Brain microvascular endothelial cell (primary cell): ENCODE measurements at regions not wholly inside any gene's neighbourhood (a gene's known extent, or its start where the extent isn't known, plus 50 kb on each side); places are given as distances from the start of the nearest gene placed in this dataset.

Source experiments
- DNase-seq: peaks from one replicate; pipeline ENCODE4 v3.0.0-alpha.2; 2020
- H3K27ac ChIP-seq: fragments of 250-450 bp; sonication (Bioruptor Pico); 2 replicates; pipeline ENCODE4 v1.5.1; 2020; ENCODE audit warnings: mild to moderate bottlenecking, moderate library complexity
- H3K27me3 ChIP-seq: fragments of 250-450 bp; sonication (Bioruptor Pico); replicated peaks from 2 replicates; pipeline ENCODE4 v1.5.1; 2020; ENCODE audit warnings: mild to moderate bottlenecking
- H3K36me3 ChIP-seq: fragments of 250-450 bp; sonication (Bioruptor Pico); replicated peaks from 2 replicates; pipeline ENCODE4 v1.5.1; 2020; ENCODE audit warnings: mild to moderate bottlenecking
- H3K4me3 ChIP-seq: 2 replicates; pipeline ENCODE4 v1.5.1; 2011; ENCODE audit warnings: low read depth, mild to moderate bottlenecking, control low read depth, low read length, moderate library complexity
- in situ Hi-C: cut with HindIII; loops from 2 replicates; pipeline ENCODE4 v1.10.0; 2017; ENCODE audit warnings: low sequenced_read_pairs, low pct_ligation_motif_present
- TF ChIP-seq, protein P1 (sequence below): IDR thresholded peaks from 2 replicates; pipeline ENCODE4 v1.5.1; 2011; ENCODE audit warnings: low read depth, mild to moderate bottlenecking, moderate library complexity, low read length, control low read depth, inconsistent platforms; ENCODE audit errors: missing control alignments

DNA sequence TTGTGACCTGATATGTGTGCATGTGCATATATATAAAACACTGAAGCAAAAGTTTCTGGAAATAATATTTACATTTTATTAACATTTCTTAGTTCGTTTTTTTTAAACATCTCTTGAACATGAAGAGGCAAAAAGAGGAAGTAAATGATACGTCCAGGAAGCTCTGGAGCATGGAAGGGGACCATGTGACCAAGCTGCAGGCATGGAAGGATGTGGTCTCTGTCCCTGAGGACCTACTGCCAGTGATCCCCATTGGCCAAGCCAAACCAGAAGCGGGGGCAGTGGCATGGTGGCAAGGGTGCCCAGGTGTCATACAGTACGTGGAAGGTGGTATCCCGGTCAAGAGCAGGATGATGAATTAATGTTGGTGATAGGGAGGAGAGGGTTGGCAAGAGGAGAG is 268.3 kb upstream of the PROX1 start:
- Histone ChIP-seq H3K27ac (no peak overlapping the region), H3K4me3 (no peak overlapping the region), H3K36me3 (no peaks in the 10 kb centered on the region), H3K27me3 (no peaks in the 10 kb centered on the region)
- in situ Hi-C loops: no loop called here
- TF ChIP-seq, protein P1, sequence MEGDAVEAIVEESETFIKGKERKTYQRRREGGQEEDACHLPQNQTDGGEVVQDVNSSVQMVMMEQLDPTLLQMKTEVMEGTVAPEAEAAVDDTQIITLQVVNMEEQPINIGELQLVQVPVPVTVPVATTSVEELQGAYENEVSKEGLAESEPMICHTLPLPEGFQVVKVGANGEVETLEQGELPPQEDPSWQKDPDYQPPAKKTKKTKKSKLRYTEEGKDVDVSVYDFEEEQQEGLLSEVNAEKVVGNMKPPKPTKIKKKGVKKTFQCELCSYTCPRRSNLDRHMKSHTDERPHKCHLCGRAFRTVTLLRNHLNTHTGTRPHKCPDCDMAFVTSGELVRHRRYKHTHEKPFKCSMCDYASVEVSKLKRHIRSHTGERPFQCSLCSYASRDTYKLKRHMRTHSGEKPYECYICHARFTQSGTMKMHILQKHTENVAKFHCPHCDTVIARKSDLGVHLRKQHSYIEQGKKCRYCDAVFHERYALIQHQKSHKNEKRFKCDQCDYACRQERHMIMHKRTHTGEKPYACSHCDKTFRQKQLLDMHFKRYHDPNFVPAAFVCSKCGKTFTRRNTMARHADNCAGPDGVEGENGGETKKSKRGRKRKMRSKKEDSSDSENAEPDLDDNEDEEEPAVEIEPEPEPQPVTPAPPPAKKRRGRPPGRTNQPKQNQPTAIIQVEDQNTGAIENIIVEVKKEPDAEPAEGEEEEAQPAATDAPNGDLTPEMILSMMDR: no peak
- DNase-seq: no peak

GRCh38 chr1:213720032-213720431 is 267.7 kb upstream of the PROX1 start:
- no peaks in the 10 kb centered on the region for H3K36me3 ChIP-seq
- no peaks in the 10 kb centered on the region for H3K27me3 ChIP-seq
- TF ChIP-seq, protein P1: no peak
- in situ Hi-C loops: no loop called here
- no peak overlapping the region for H3K27ac ChIP-seq
- DNase-seq: no peak
- no peak overlapping the region for H3K4me3 ChIP-seq

DNA sequence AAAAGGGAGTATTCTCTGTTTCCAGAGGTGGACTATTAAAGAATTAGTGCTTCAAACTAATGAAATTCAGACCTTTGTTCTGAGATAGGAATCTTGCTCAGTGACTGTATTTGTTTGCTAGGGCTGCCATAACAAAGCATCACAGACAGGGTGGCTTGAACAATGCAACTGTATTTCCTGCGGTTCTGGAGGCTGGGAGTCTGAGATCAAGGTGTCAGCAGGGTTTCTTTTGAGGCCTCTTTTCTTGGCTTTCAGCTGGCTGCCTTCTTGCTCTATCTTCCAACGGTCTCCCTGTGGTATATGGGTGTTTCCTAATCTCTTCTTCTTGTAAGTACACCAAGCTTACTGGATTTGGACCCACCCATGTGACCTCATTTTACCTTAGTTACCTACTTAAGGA is 264.6 kb upstream of the PROX1 start:
- no peak overlapping the region for H3K27ac ChIP-seq
- no peaks in the 10 kb centered on the region for H3K27me3 ChIP-seq
- no peak for DNase-seq
- H3K36me3 ChIP-seq: no peaks in the 10 kb centered on the region
- H3K4me3 ChIP-seq: no peak overlapping the region
- TF ChIP-seq, protein P1: no peak
- in situ Hi-C loops: no loop called here

DNA sequence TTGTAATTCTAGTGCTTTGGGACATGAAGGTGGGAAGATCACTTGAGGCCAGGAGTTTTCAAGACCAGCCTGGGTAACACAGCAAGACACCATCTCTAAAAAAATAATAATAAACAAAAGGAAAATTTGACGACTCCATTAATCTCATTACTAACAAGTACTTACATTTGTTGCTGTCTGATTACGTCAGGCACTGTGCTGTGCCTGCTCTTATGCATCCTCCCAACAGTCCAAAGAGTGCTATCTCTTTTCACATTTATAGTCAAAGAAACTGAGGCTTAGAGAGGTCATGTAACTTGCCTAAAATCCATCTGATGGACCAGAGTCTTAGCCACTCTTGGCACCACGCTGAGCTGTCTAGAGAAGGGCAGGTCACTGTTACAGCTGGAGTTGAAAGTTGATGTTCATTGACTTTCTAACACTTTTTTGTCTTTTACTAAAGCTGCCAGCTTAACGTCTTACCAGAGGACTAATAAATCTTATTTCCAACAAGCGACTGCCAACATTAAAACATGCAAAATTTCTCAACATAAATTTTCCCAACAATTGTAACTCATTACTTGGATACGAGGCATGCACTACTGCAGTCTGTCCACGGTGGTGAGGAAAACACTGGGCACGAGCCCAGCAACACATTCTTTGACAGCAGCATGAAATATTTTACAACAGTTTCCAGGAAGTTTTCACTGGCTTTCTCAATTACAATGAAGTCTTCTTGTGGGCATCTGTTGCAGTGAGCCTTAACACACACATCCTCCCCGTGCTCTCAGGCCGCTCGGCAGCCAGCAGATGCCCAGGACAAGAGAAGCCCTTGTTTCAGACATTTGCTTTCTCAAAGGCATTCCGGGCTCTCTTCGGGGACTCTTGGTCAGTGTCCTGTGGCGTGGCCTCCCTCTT is 262.9 kb upstream of the PROX1 start:
- no peaks in the 10 kb centered on the region for H3K27me3 ChIP-seq
- in situ Hi-C loops: no loop called here
- DNase-seq: no peak

DNA sequence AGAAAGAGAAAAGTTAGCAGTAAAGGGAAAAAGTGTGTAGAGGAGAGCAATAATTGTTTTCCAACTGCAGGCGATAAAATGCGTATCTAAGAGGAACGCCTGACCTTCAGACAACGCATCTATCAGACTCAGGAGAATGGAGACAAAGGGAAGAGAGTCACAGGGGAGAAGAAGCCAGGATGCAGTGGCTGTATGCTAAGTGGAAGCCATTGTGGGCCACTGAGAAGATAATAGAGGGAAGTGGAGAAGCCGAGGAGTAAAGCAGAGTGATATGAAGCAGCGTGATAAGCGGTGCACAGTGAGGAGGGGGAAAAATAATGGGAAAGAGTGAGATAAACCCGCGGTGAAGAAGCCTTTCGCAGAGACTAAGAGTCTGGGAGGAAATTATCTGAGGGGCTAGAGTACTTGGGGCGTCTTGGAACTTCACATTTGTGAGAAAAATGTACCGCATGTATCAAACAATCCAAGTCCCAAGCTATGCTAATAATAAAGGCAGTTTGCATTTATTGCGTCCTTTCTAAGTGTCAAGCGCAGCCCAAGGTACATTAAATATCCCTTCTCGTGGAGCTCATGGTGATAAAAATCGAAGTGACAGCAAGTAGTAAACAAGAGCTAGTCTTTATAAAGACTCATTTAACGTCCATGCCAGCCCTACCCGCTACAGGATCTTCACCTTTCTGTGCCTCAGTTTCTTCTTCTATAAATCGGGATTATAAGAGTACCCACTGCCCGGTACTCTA is 259.8 kb upstream of the PROX1 start:
- H3K27me3 ChIP-seq: no peaks in the 10 kb centered on the region
- in situ Hi-C loops: no loop called here
- TF ChIP-seq, protein P1: no peak
- H3K27ac ChIP-seq: no peak overlapping the region
- no peak overlapping the region for H3K4me3 ChIP-seq
- DNase-seq: no peak
- no peaks in the 10 kb centered on the region for H3K36me3 ChIP-seq

More for the DNA sequence above, 262.9 kb upstream of the PROX1 start:
- Histone ChIP-seq H3K27ac (no peak overlapping the region), H3K4me3 (no peak overlapping the region), H3K36me3 (no peaks in the 10 kb centered on the region)
- TF ChIP-seq, protein P1: no peak
